ENCODE measurements at regions not wholly inside any gene's neighbourhood (a gene's known extent, or its start where the extent isn't known, plus 50 kb on each side); places are given as distances from the start of the nearest gene placed in this dataset.

- Histone ChIP-seq H3K4me1 (ENCODE audit: control insufficient read depth in 2 of 3, insufficient read depth in 2 of 3, low read depth in 1 of 3, low read length in 3 of 3) (no peaks in the 10 kb centered on the region), H3K9me3 (ENCODE audit: control insufficient read depth in 2 of 3, insufficient read depth in 1 of 3, low read length in 3 of 3) (no peaks in the 10 kb centered on the region), H3K4me3 (ENCODE audit: low read length in 3 of 3) (no peak overlapping the region), H3K36me3 (ENCODE audit: control insufficient read depth in 2 of 3, insufficient read depth in 3 of 3, low read length in 3 of 3) (no peaks in the 10 kb centered on the region), H3K9ac (ENCODE audit: low read length in 3 of 3) (no peak overlapping the region), H3K27ac (ENCODE audit: low read depth in 2 of 2, low read length in 2 of 2) (no peak overlapping the region), H3K27me3 (ENCODE audit: control insufficient read depth, insufficient read depth, low read length) (no peaks in the 10 kb centered on the region)
- DNase-seq, result peak in 3 of 5 donors; percentile 42 to 80 (median 69)
- intact Hi-C loops (cut with DNase I), result no loop called here
- FAIRE-seq, result no peak
- TF ChIP-seq CTCF (IDR thresholded peaks at IDR 0.05; ENCODE audit: borderline replicate concordance, extremely low read depth, insufficient read depth), result no peak
Measured at GRCh38 chrX:10755439-10756334, 135.3 kb upstream of the MID1 start.

GRCh38 chrX:10756441-10756840, 136.1 kb upstream of the MID1 start:
- no peak for TF ChIP-seq CTCF (IDR thresholded peaks at IDR 0.05; ENCODE audit: borderline replicate concordance, extremely low read depth, insufficient read depth)
- DNase-seq (peak in 3 of 5 donors; percentile 18 to 73 (median 58)), FAIRE-seq (no peak)
- Histone ChIP-seq H3K27me3 (ENCODE audit: control insufficient read depth, insufficient read depth, low read length) (no peaks in the 10 kb centered on the region), H3K4me3 (ENCODE audit: low read length in 3 of 3) (no peak overlapping the region), H3K36me3 (ENCODE audit: control insufficient read depth in 2 of 3, insufficient read depth in 3 of 3, low read length in 3 of 3) (no peaks in the 10 kb centered on the region), H3K27ac (ENCODE audit: low read depth in 2 of 2, low read length in 2 of 2) (no peak overlapping the region), H3K9ac (ENCODE audit: low read length in 3 of 3) (no peak overlapping the region), H3K4me1 (ENCODE audit: control insufficient read depth in 2 of 3, insufficient read depth in 2 of 3, low read depth in 1 of 3, low read length in 3 of 3) (no peaks in the 10 kb centered on the region), H3K9me3 (ENCODE audit: control insufficient read depth in 2 of 3, insufficient read depth in 1 of 3, low read length in 3 of 3) (no peaks in the 10 kb centered on the region)
- intact Hi-C loops (cut with DNase I), result no loop called here

- Histone ChIP-seq H3K4me1 (ENCODE audit: control insufficient read depth in 2 of 3, insufficient read depth in 2 of 3, low read depth in 1 of 3, low read length in 3 of 3) (no peaks in the 10 kb centered on the region), H3K9ac (ENCODE audit: low read length in 3 of 3) (no peak overlapping the region)
Measured at GRCh38 chrX:10759141-10759799, 138.9 kb upstream of the MID1 start.

More at GRCh38 chrX:10759141-10759799, 138.9 kb upstream of the MID1 start:
- Histone ChIP-seq H3K9me3 (ENCODE audit: control insufficient read depth in 2 of 3, insufficient read depth in 1 of 3, low read length in 3 of 3) (no peaks in the 10 kb centered on the region), H3K36me3 (ENCODE audit: control insufficient read depth in 2 of 3, insufficient read depth in 3 of 3, low read length in 3 of 3) (no peaks in the 10 kb centered on the region), H3K27ac (ENCODE audit: low read depth in 2 of 2, low read length in 2 of 2) (no peak overlapping the region), H3K27me3 (ENCODE audit: control insufficient read depth, insufficient read depth, low read length) (no peaks in the 10 kb centered on the region), H3K4me3 (ENCODE audit: low read length in 3 of 3) (no peak overlapping the region)
- FAIRE-seq, result no peak
- DNase-seq, result no peak
- TF ChIP-seq CTCF (IDR thresholded peaks at IDR 0.05; ENCODE audit: borderline replicate concordance, extremely low read depth, insufficient read depth), result no peak
- intact Hi-C loops (cut with DNase I), result no loop called here

Measured in kidney (tissue), 13 donors.